BJ (cell line): ENCODE measurements at regions not wholly inside any gene's neighbourhood (a gene's known extent, or its start where the extent isn't known, plus 50 kb on each side); places are given as distances from the start of the nearest gene placed in this dataset.

Experiments used
- CTCF ChIA-PET: fragments of 350-600 bp; formaldehyde crosslinking; extraction: SDS; loops from one replicate; lab custom pipeline; 2021; ENCODE audit warnings: antibody characterized with exemption, inconsistent platforms; lab: Yijun Ruan, JAX
- POLR2A ChIA-PET: fragments of 300-600 bp; sonication (Branson Sonifier 250); formaldehyde crosslinking; extraction: SDS; loops from one replicate; lab custom pipeline; 2021; ENCODE audit warnings: antibody characterized with exemption; lab: Charles Lee
- DNase-seq: peaks from one replicate; pipeline ENCODE4 v3.0.0-alpha.2; 2011; ENCODE audit warnings: low read depth
- H3K27me3 ChIP-seq: 2 replicates; pipeline ENCODE4 v1.6.0; 2011; ENCODE audit warnings: low read length; ENCODE audit not compliant: control insufficient read depth, insufficient read depth
- H3K36me3 ChIP-seq: 2 replicates; pipeline ENCODE4 v1.5.1; 2011; ENCODE audit warnings: low read length; ENCODE audit not compliant: control insufficient read depth, insufficient read depth
- H3K4me3 ChIP-seq: 2 replicates; pipeline ENCODE4 v1.5.1; 2011; ENCODE audit warnings: low read depth, mild to moderate bottlenecking, control low read depth, low read length
- CTCF ChIP-seq: IDR thresholded peaks from 2 replicates; pipeline ENCODE4 v1.5.1; 2011; ENCODE audit warnings: low read depth, mild to moderate bottlenecking, control low read depth, inconsistent platforms, low read length, moderate library complexity; ENCODE audit not compliant: insufficient read depth

- Histone ChIP-seq H3K4me3 (no peak overlapping the region), H3K36me3 (no peaks in the 10 kb centered on the region), H3K27me3 (no peaks in the 10 kb centered on the region)
- no peak for DNase-seq
- ChIA-PET CTCF (interaction anchor here (0.8 to 1.3 kb wide), 3 partner anchors 11 to 56 kb away, joined by 3 to 7 read pairs (median 3); no protein-coding TSS in a partner anchor), POLR2A (interaction anchor here (1.0 kb wide), 1 partner anchor 38 kb away, joined by 6 read pairs; no protein-coding TSS in a partner anchor)
- TF ChIP-seq CTCF = no peak
These were observed 74.9 kb downstream of the RPL27A start for GRCh38 chr11:8757533-8757932.

- Histone ChIP-seq H3K36me3 (no peaks in the 10 kb centered on the region), H3K4me3 (no peak overlapping the region), H3K27me3 (no peaks in the 10 kb centered on the region)
- ChIA-PET POLR2A (no interaction called here), CTCF (interaction anchor here (1.0 to 1.5 kb wide), 4 partner anchors 8 to 55 kb away, joined by 3 to 7 read pairs (median 4); no protein-coding TSS in a partner anchor)
- DNase-seq = no peak
- no peak for TF ChIP-seq CTCF
These were observed 76.1 kb downstream of the RPL27A start for GRCh38 chr11:8758619-8759169.

- ChIA-PET CTCF (interaction anchor here (1.5 kb wide), 1 partner anchor 9 kb away, joined by 4 read pairs; no protein-coding TSS in a partner anchor), POLR2A (interaction anchor here (0.5 kb wide), 1 partner anchor 23 kb away, joined by 3 read pairs; no protein-coding TSS in a partner anchor)
- DNase-seq = no peak
- Histone ChIP-seq H3K27me3 (no peaks in the 10 kb centered on the region), H3K4me3 (no peak overlapping the region), H3K36me3 (no peaks in the 10 kb centered on the region)
- TF ChIP-seq CTCF = no peak
These were observed 77.0 kb downstream of the RPL27A start for GRCh38 chr11:8759634-8760033.

- DNase-seq = no peak
- Histone ChIP-seq H3K27me3 (no peaks in the 10 kb centered on the region), H3K36me3 (0 out of 2 replicates have a peak, but pooled peaks cover 1% of the 10 kb centered on the region), H3K4me3 (no peak overlapping the region)
- POLR2A ChIA-PET = no interaction called here
- TF ChIP-seq CTCF = no peak
- CTCF ChIA-PET = no interaction called here
These were observed 78.3 kb downstream of the RPL27A start for GRCh38 chr11:8760896-8761295.

GRCh38 chr11:8763070-8763685, 80.6 kb downstream of the RPL27A start:
- ChIA-PET POLR2A (no interaction called here), CTCF (no interaction called here)
- no peak for TF ChIP-seq CTCF
- Histone ChIP-seq H3K36me3 (0 out of 2 replicates have a peak, but pooled peaks cover 1% of the 10 kb centered on the region), H3K4me3 (no peak overlapping the region), H3K27me3 (no peaks in the 10 kb centered on the region)
- DNase-seq = no peak
